Adipocyte (in vitro differentiated cells): ENCODE measurements at regions not wholly inside any gene's neighbourhood (a gene's known extent, or its start where the extent isn't known, plus 50 kb on each side); places are given as distances from the start of the nearest gene placed in this dataset.

Experiments used
- DNase-seq: peaks from one replicate; pipeline ENCODE4 v3.0.0-alpha.2; 2015; ENCODE audit warnings: low read depth
- H3K27me3 ChIP-seq: replicated peaks from 2 replicates; pipeline ENCODE4 v1.7.0; 2013; ENCODE audit warnings: mild to moderate bottlenecking, low read length, moderate library complexity; ENCODE audit not compliant: control insufficient read depth, insufficient read depth
- H3K36me3 ChIP-seq: 2 replicates; pipeline ENCODE4 v1.7.0; 2013; ENCODE audit warnings: low read length, mild to moderate bottlenecking, moderate library complexity; ENCODE audit not compliant: control insufficient read depth, insufficient read depth, severe bottlenecking
- H3K4me1 ChIP-seq: 2 replicates; pipeline ENCODE4 v1.7.0; 2013; ENCODE audit warnings: mild to moderate bottlenecking, low read length, moderate library complexity; ENCODE audit not compliant: control insufficient read depth, insufficient read depth
- H3K4me3 ChIP-seq: 2 replicates; pipeline ENCODE4 v1.7.0; 2013; ENCODE audit warnings: mild to moderate bottlenecking, low read length, moderate library complexity
- H3K9ac ChIP-seq: 2 replicates; pipeline ENCODE4 v1.7.0; 2013; ENCODE audit warnings: mild to moderate bottlenecking, low read length, moderate library complexity
- H3K9me3 ChIP-seq: 2 replicates; pipeline ENCODE4 v1.7.0; 2013; ENCODE audit warnings: mild to moderate bottlenecking, low read length, moderate library complexity; ENCODE audit not compliant: control insufficient read depth

DNA sequence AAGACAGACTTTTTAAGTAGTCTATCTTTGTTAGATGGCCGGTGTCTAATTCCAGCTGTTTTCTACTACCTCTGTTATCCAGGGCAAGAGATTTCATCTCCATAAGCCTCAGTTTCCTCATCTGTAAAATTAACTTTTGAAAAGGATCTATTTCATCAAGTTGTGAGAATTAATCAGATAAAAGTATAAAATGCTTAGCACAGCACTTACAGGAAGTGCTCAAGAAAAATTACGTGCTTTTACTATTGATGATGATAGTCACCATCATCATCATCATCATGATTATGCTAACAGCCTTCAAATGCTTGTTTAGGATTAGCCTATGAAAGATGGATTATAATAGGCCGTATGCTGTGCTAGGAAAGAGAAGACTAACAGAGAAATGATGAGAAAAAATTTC, 76.2 kb downstream of the CYRIA start:
- no peak for DNase-seq
- H3K4me3 ChIP-seq = no peak overlapping the region

DNA sequence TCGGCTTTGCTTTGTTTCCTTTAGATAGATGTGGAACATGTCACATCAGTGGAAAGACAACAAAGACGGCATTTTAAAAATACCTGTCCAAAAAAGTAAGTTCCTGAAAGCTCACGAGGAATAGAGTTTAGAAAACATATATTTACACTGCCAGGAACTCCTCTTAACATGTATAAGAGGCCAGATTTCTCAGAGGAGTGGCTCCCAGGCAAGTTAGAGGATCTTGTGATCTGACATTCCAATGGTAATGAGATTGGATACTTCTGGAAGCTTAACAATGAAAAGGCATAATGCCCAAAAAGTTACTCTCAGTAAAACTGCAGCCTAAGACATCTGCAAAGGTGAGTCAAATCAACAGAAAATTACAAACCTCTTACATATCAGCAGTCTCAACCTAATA, 77.1 kb downstream of the CYRIA start:
- DNase-seq = no peak
- no peaks in the 10 kb centered on the region for H3K36me3 ChIP-seq
- no peaks in the 10 kb centered on the region for H3K9me3 ChIP-seq
- H3K9ac ChIP-seq = no peak overlapping the region
- H3K4me3 ChIP-seq = no peak overlapping the region
- no peaks in the 10 kb centered on the region for H3K4me1 ChIP-seq
- peaks cover 2% of the 10 kb centered on the region for H3K27me3 ChIP-seq

More for the DNA sequence above, 76.2 kb downstream of the CYRIA start:
- Histone ChIP-seq H3K27me3 (peaks cover 2% of the 10 kb centered on the region), H3K9me3 (no peaks in the 10 kb centered on the region), H3K9ac (no peak overlapping the region), H3K4me1 (no peaks in the 10 kb centered on the region), H3K36me3 (no peaks in the 10 kb centered on the region)

DNA sequence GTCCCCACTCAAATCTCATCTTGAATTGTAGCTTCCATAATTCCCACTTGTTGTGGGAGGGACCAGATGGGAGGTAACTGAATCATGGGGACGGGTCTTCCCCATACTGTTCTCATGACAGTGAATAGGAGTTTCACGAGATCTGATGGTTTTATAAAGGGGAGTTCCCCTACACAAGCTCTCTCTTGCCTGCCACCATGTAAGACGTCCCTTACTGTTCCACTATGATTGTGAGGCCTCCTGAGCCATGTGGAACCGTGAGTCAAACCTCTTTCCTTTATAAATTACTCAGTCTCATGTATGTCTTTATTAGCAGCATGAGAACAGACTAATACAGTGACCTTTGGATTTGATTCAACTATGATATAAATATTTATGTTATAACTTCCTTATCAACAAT, 78.0 kb downstream of the CYRIA start:
- H3K9me3 ChIP-seq = no peaks in the 10 kb centered on the region
- DNase-seq = no peak
- H3K27me3 ChIP-seq = peaks cover 2% of the 10 kb centered on the region
- H3K4me3 ChIP-seq = no peak overlapping the region
- H3K9ac ChIP-seq = no peak overlapping the region
- no peaks in the 10 kb centered on the region for H3K4me1 ChIP-seq
- no peaks in the 10 kb centered on the region for H3K36me3 ChIP-seq

DNA sequence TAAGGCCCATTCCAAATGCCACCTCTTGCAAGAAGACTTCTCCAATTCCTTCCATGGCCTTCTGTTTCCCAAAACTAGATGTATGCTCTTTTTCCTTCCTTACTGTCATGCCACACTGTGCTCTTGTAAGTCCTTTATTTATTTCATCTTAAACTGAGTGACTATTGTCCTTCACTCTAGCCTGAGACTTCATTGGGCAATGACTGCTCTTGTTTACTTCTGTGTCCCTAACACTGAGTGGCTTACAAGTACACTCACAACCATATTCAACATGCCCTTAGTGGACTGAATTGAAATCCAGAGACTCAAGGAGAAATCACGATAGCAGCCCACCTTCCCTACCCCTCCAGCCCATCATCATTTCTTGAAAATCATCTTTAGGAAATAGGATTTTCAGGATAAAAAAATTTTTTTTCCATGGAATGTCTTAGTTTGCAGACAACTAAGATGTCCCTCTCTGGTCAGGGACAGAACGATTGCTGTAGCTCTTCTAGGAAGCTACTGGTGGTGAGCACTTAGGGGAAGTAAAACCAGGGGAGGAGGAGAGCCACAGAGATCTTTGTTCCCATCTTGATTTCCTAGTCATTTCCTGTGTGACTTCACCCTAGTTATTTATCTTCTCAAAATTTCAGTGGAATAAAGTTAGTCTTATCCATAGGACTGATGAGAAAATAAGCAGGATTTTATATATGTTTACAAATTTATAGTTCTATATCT, 80.7 kb downstream of the CYRIA start:
- no peaks in the 10 kb centered on the region for H3K4me1 ChIP-seq
- H3K4me3 ChIP-seq = no peak overlapping the region
- no peak overlapping the region for H3K9ac ChIP-seq
- no peaks in the 10 kb centered on the region for H3K27me3 ChIP-seq
- no peak for DNase-seq
- no peaks in the 10 kb centered on the region for H3K36me3 ChIP-seq
- no peaks in the 10 kb centered on the region for H3K9me3 ChIP-seq

DNA sequence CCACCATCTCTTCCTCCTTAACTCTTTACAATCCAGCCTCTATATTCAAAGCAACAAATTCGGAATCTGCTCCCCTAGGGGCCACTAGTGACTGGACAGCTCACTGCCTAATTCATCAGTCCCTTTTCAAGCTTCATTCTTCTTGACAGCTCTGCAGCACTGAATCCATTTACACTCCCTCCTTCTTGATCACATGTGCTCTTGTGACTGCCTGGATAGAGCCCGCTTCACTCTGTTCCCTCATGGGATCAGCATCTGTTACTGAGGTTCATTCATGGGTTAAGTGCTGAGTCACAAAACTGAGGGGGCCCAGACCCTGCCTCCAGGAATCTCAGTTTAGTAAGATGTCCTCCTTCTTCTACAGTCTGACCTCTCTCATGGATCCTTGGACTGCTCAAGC, 81.5 kb downstream of the CYRIA start:
- H3K9me3 ChIP-seq = no peaks in the 10 kb centered on the region
- no peak for DNase-seq

DNA sequence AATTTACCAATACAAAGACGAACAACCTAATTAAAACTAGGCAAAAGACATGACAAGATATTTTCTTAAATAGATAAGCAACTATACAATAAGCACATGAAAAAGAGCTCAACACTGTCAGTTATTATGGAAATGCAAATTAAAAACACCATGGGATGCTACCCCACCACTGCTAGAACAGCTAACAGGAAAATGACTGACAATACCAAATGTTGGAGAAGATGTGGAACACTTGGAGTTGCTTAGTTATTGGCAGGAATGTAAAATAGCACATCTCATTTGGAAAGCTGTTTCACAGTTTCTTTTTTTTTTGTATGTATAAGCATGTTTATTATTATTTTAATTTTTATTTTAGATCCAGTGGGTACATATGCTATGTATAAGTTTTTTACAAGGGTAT, 84.4 kb downstream of the CYRIA start:
- no peak for DNase-seq
- Histone ChIP-seq H3K4me1 (no peaks in the 10 kb centered on the region), H3K4me3 (no peak overlapping the region), H3K9ac (no peak overlapping the region), H3K27me3 (no peaks in the 10 kb centered on the region), H3K36me3 (no peaks in the 10 kb centered on the region), H3K9me3 (no peaks in the 10 kb centered on the region)

More for the DNA sequence above, 81.5 kb downstream of the CYRIA start:
- H3K27me3 ChIP-seq = no peaks in the 10 kb centered on the region
- H3K9ac ChIP-seq = no peak overlapping the region
- no peaks in the 10 kb centered on the region for H3K4me1 ChIP-seq
- H3K36me3 ChIP-seq = no peaks in the 10 kb centered on the region
- H3K4me3 ChIP-seq = no peak overlapping the region

DNA sequence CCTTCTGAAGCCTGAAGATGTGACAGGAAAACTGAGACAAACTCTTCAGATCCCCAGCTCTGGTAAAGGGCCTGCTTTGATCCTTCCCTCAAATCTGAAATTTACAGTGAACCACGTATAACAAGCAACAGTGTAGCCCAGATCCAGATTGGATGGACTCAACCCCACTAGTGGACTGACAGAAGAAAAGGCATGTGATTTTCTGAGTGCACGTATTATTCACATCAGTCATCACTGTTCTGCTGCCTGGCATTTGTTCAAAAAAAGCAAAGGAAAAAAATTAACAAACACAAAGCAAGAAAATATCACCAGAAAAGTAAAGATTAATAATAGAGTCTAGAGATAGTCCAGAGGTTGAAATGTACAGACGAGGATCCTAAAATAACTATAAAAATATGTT, 87.6 kb downstream of the CYRIA start:
- DNase-seq = no peak
- Histone ChIP-seq H3K4me1 (no peaks in the 10 kb centered on the region), H3K4me3 (no peak overlapping the region), H3K27me3 (no peaks in the 10 kb centered on the region), H3K9me3 (peaks cover 5% of the 10 kb centered on the region), H3K36me3 (no peaks in the 10 kb centered on the region), H3K9ac (no peak overlapping the region)

DNA sequence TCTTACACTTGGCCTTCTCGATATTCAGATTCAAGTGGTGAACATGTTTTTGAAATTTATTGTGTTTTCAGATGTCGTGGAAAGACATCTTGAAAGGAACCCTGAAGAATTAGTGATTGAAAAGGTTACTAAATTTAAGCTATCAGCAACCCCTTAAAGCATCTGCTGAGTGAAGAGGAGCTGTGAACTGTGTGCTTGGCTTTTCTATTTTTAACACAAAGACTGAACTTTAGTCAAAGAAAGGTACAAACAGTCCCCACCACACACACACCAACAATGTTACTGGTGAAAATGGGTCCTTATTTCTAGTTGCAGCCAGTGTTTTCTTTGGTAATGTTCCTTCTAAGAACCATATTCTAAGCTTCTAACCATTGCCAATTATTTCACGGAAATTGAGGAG, 95.1 kb downstream of the CYRIA start:
- Histone ChIP-seq H3K4me3 (no peak overlapping the region), H3K4me1 (peaks cover 3% of the 10 kb centered on the region), H3K9ac (no peak overlapping the region), H3K27me3 (peaks cover 4% of the 10 kb centered on the region), H3K9me3 (peaks cover 5% of the 10 kb centered on the region), H3K36me3 (no peaks in the 10 kb centered on the region)
- no peak for DNase-seq

DNA sequence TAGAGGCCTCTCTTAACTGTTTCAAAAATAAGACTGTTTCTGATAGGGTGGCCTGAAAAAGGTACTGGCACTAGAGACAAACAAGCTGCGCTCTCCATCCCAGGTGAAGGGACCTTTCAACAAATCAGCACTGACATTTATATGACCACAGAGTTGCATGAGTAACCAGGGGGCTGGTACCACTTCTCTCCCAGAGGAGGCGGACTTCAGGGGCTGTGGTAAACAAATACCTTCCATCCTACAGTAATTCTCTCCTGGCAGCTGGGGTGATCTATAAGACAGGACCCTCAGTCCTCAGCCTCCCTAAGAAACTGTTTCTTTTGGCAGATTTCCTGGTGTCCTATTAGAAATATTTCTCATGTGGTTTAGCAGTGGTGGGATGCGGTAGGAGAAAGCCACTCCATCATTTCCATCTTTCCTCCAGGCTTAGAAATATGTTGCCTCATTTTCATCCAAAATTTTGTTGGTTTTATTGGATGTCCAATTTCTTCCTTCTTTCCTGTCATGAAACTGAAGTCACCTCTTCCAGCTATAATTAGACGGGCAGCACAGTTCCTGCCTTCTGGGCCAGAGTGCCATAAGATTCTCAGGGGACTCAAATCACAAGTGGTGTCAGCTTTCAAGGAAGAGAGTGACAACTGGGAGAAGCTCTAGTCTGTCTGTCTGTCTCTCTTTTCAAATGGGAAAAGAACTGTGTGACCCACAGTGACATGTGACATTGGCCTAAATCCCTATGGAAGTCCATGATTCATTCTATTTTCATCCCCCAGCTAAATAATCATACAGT, 96.4 kb downstream of the CYRIA start:
- no peak overlapping the region for H3K4me3 ChIP-seq
- no peak for DNase-seq
- H3K9me3 ChIP-seq = peaks cover under 1% of the 10 kb centered on the region
- H3K9ac ChIP-seq = no peak overlapping the region
- peaks cover 4% of the 10 kb centered on the region for H3K27me3 ChIP-seq
- no peaks in the 10 kb centered on the region for H3K36me3 ChIP-seq
- peaks cover 3% of the 10 kb centered on the region for H3K4me1 ChIP-seq

DNA sequence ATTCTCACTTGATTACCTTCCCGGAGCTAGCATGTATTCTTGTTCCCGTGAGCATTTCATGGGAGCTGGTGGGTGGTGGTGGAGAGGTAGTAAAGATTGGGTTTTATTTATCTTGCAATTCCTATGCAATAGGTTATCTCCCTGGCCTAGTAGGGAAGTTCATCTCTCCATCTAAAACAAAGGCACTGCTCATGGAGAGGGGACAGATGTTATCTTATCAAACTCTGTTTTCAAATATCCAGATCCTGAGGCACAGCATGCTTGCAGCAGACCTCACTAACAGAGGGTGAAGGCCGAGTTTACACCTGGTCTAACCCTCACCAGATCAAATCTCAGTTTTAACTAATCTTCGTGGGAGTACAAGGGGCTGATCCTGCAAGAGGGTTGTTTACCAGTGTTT, 98.9 kb downstream of the CYRIA start:
- Histone ChIP-seq H3K9ac (no peak overlapping the region), H3K36me3 (peaks cover 3% of the 10 kb centered on the region), H3K27me3 (no peaks in the 10 kb centered on the region), H3K4me1 (peaks cover 10% of the 10 kb centered on the region), H3K9me3 (no peaks in the 10 kb centered on the region), H3K4me3 (no peak overlapping the region)
- no peak for DNase-seq

DNA sequence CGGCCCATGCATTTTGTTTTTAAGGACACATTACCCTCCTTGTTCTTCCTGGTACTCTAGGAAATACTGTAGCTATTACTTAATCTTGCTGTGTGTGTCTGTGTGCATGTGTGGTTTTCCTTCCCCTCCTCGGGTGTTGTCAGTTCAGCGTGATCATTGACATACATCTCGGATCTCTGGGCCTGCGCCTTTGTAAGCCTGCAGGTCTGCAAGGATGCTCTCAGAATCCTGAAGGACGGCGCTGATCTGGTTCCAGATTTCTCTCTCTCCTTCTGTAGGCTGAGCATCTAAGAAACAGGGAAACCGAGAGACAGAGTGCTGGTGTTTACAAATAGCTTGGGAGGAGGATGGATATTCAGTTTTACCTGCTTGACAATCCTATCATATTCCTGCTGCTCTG, 100.2 kb downstream of the CYRIA start:
- Histone ChIP-seq H3K4me3 (no peak overlapping the region), H3K27me3 (no peaks in the 10 kb centered on the region), H3K9ac (no peak overlapping the region), H3K9me3 (no peaks in the 10 kb centered on the region), H3K36me3 (peaks cover 9% of the 10 kb centered on the region), H3K4me1 (peaks cover 10% of the 10 kb centered on the region)
- DNase-seq = no peak
